ENCODE measurements at regions not wholly inside any gene's neighbourhood (a gene's known extent, or its start where the extent isn't known, plus 50 kb on each side); places are given as distances from the start of the nearest gene placed in this dataset.
A peak's percentile ranks its signal among the peaks of the same experiment; 100 is the strongest.

GRCh38 chr13:107881362-107881761, 334.0 kb downstream of the LIG4 start:
- no peak for DNase-seq

GRCh38 chr13:107874456-107874855, 340.9 kb downstream of the LIG4 start:
- no peak for DNase-seq
- in situ Hi-C loops (cut with MboI; ENCODE audit: low pct_unique_long_range_greater_than_20kb, low sequenced_read_pairs), result no loop called here

More at GRCh38 chr13:107881362-107881761, 334.0 kb downstream of the LIG4 start:
- in situ Hi-C loops (cut with MboI; ENCODE audit: low pct_unique_long_range_greater_than_20kb, low sequenced_read_pairs), result no loop called here

- in situ Hi-C loops (cut with MboI; ENCODE audit: low pct_unique_long_range_greater_than_20kb, low sequenced_read_pairs), result no loop called here
- no peak for DNase-seq
Observed at GRCh38 chr13:107873926-107874325, 341.4 kb downstream of the LIG4 start.

GRCh38 chr13:107870400-107870799, 344.9 kb downstream of the LIG4 start:
- in situ Hi-C loops (cut with MboI; ENCODE audit: low pct_unique_long_range_greater_than_20kb, low sequenced_read_pairs), result no loop called here
- no peak for DNase-seq

- no peak for DNase-seq
- in situ Hi-C loops (cut with MboI; ENCODE audit: low pct_unique_long_range_greater_than_20kb, low sequenced_read_pairs), result no loop called here
Observed at GRCh38 chr13:107867701-107868661, 347.4 kb downstream of the LIG4 start.

GRCh38 chr13:107866941-107867623, 348.3 kb downstream of the LIG4 start:
- no peak for DNase-seq
- in situ Hi-C loops (cut with MboI; ENCODE audit: low pct_unique_long_range_greater_than_20kb, low sequenced_read_pairs), result no loop called here

- in situ Hi-C loops (cut with MboI; ENCODE audit: low pct_unique_long_range_greater_than_20kb, low sequenced_read_pairs), result no loop called here
- DNase-seq, result peak; percentile 25
Observed at GRCh38 chr13:107866032-107866940, 349.1 kb downstream of the LIG4 start.

- no peak for DNase-seq
- in situ Hi-C loops (cut with MboI; ENCODE audit: low pct_unique_long_range_greater_than_20kb, low sequenced_read_pairs), result no loop called here
Observed at GRCh38 chr13:107865643-107866031, 349.7 kb downstream of the LIG4 start.

GRCh38 chr13:107865318-107865575, 350.1 kb downstream of the LIG4 start:
- in situ Hi-C loops (cut with MboI; ENCODE audit: low pct_unique_long_range_greater_than_20kb, low sequenced_read_pairs), result no loop called here

GRCh38 chr13:107864543-107865317, 350.6 kb downstream of the LIG4 start:
- in situ Hi-C loops (cut with MboI; ENCODE audit: low pct_unique_long_range_greater_than_20kb, low sequenced_read_pairs), result no loop called here
- DNase-seq, result peak; percentile 40

More at GRCh38 chr13:107865318-107865575, 350.1 kb downstream of the LIG4 start:
- no peak for DNase-seq

GRCh38 chr13:107860284-107860683, 355.1 kb downstream of the LIG4 start:
- in situ Hi-C loops (cut with MboI; ENCODE audit: low pct_unique_long_range_greater_than_20kb, low sequenced_read_pairs), result no loop called here
- no peak for DNase-seq

GRCh38 chr13:107854880-107855279, 360.5 kb downstream of the LIG4 start:
- in situ Hi-C loops (cut with MboI; ENCODE audit: low pct_unique_long_range_greater_than_20kb, low sequenced_read_pairs), result no loop called here
- no peak for DNase-seq

- in situ Hi-C loops (cut with MboI; ENCODE audit: low pct_unique_long_range_greater_than_20kb, low sequenced_read_pairs), result no loop called here
- DNase-seq, result no peak
Observed at GRCh38 chr13:107852072-107852471, 363.3 kb downstream of the LIG4 start.

- in situ Hi-C loops (cut with MboI; ENCODE audit: low pct_unique_long_range_greater_than_20kb, low sequenced_read_pairs), result no loop called here
- DNase-seq, result no peak
Observed at GRCh38 chr13:107851670-107852069, 363.7 kb downstream of the LIG4 start.

GRCh38 chr13:107847406-107847805, 367.9 kb downstream of the LIG4 start:
- no peak for DNase-seq
- in situ Hi-C loops (cut with MboI; ENCODE audit: low pct_unique_long_range_greater_than_20kb, low sequenced_read_pairs), result no loop called here

GRCh38 chr13:107846642-107847041, 368.7 kb downstream of the LIG4 start:
- in situ Hi-C loops (cut with MboI; ENCODE audit: low pct_unique_long_range_greater_than_20kb, low sequenced_read_pairs), result no loop called here
- DNase-seq, result no peak

GRCh38 chr13:107845911-107846310, 369.4 kb downstream of the LIG4 start:
- no peak for DNase-seq
- in situ Hi-C loops (cut with MboI; ENCODE audit: low pct_unique_long_range_greater_than_20kb, low sequenced_read_pairs), result no loop called here

GRCh38 chr13:107843681-107844080, 371.7 kb downstream of the LIG4 start:
- no peak for DNase-seq
- in situ Hi-C loops (cut with MboI; ENCODE audit: low pct_unique_long_range_greater_than_20kb, low sequenced_read_pairs), result no loop called here

GRCh38 chr13:107843281-107843680, 372.1 kb downstream of the LIG4 start:
- no peak for DNase-seq
- in situ Hi-C loops (cut with MboI; ENCODE audit: low pct_unique_long_range_greater_than_20kb, low sequenced_read_pairs), result no loop called here

Data from KBM-7 (cell line).